ENCODE measurements at regions not wholly inside any gene's neighbourhood (a gene's known extent, or its start where the extent isn't known, plus 50 kb on each side); places are given as distances from the start of the nearest gene placed in this dataset.

DNA sequence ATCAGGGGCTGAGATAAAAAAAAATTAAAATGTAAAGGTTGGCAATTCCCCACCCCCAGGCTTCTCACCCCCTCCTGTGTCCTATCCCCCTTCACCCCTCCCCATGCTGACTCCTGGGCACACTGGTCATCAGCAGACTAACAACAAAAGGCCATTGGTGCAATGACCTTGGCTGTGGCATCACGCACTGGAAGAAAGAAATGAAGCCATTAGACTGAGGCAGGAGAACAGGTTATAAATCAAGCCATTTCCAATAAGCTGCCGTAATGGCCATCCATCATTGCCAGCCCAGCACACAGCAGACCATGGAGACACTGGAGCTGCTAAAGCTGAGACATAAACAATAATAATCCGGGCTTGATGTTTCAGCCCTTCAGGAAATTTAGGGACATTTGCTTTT, 342.4 kb upstream of the ETAA1 start:
- no peak for DNase-seq

DNA sequence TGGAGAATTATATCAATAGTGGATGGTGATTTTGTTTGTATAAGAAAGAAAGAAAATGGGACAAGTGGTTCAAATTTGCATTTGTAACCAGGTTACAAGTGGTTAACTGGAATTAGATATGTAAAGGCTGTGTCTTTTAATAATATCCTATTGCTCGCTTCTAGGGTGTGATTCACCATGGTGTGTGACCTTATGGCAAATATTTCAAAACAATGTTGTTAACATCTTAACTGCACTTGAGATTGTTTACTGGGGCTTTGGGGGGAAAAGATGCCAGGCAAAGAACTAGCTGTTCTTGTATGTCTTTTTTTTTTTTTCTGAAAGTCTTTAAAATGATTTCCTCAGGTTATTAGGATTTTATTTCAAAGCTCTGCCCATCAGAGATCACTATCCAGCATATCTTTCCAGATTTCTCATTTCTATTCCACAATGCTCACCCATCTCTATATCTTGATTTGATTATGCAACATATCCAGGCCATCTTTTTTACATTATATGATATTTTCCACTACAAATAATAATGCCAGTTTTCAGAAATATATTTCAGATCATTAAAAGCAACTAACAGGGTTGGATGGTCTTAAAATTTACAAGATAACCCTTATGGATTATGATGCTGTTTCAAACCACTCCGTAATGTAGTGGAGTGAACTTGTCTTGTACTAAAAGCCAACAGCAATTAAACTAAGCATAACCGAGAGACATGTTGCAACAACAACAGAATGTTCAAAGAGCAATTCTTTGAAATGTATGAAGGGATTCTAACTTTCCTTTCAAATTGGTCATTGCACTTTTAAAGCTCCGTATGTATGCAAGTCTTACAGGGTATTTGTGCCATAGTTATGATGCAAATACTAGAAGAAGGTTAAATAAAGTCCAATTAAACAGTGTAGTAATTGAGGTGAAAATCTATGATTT, 341.5 kb upstream of the ETAA1 start:
- no peak for DNase-seq

DNA sequence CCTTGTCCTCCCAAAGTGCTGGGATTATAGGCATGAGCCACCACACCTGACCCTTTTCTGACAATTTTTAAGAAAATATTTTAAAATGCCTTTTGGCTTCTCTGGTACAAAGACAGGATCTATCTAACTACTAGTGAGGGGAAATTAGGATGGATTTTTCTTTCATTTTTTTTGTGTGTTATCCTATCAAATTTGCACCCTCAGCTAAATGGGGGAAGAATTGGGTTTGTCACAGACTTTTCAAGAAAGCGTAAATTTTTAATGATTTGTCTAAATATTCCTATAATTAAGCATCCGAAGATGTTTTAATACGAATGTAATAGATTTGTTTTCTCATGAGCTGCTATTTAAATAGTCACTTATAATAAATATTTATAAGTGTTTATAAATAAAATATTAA, 340.0 kb upstream of the ETAA1 start:
- no peak for DNase-seq

DNA sequence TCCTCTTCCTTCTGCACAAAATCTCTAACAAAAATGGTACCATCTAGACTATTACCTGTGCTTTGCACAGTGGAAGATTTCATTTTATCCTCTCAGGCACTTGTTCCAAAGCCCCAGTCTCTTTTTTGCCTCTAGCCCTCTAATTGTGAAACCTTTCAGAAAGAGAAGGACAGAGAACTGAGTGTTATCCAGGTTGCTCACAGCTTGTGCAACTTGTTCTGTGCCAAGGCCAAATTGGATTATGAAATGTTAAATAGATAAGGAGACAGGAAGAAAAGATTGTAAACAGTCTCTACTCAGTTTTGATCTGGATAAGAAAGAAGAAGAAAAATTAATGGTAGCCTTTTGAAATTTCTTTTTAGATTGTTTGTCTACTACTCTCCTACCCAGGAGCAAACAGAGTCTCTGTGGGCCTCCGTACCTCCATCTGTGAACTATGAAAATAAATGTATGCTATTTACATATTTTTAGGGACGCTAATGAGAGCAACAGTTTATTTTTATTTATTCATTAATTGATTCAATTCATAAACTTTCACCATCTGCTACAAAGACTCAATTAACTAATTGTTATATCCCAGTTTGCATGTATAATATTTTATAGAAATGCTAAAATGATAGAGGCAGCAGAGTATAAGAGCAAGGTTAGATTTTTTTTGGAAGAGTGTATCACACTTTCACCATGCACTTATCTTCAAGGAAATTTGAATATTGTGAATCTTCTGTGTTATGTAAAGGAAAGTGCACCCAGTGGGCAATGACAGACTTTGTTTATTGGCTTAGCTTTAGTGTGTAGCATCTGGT, 339.0 kb upstream of the ETAA1 start:
- no peak for DNase-seq

DNA sequence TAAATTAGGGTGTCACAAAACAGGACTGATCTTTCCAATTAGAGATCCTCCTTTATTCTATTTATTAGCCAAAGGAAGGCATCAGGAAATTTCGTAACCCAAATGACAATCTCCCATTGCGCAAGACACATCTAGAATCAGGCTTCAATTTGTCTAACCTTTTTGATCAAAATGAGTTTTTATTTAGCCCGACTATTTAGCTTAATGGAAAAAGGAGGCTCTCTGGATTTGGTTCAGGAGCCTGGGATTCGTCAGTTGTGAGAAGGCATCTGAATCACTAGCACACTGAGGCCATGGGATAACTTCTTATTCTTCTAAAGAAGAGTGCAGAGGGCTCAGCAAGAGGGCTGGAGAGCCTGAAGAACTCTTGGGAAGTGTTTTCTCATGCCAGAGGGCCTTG, 332.1 kb upstream of the ETAA1 start:
- no peak for DNase-seq

DNA sequence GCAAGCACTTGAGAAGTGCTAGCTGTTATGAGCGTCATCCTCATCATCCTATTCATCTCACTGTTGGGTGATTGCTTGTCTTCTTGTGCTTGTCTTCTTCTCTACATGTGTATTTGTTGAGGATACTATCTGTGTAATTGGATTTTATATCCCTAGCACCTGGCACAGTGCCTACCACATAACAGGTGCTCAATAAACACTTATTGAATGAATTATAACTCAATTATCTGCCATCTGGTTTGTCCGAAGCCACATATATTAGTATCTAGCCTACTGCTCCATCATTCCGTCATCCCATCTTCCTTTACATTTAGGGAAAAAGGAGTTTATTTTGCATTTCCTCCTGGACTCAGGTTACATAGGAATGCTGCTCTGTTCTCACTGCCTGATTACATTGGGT, 330.4 kb upstream of the ETAA1 start:
- no peak for DNase-seq

DNA sequence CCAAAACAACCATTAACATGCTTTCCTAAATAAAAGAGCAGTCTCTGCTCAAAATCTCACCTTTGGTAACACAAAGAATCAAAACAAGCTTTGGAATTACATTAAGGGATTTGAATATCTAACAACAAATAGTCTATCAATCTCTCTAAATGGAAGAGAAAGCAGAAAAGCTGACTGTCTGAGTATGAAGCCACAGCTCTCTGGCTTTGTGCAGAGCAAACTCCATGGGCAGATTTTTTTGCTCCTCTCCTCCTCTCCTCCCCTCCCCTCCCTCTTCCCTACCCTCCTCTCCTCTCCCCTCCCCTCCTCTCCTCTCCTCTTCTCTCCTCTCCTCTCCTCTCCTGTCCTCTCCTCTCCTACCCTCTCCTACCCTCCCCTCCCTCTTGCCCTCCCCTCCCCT, 329.5 kb upstream of the ETAA1 start:
- no peak for DNase-seq

DNA sequence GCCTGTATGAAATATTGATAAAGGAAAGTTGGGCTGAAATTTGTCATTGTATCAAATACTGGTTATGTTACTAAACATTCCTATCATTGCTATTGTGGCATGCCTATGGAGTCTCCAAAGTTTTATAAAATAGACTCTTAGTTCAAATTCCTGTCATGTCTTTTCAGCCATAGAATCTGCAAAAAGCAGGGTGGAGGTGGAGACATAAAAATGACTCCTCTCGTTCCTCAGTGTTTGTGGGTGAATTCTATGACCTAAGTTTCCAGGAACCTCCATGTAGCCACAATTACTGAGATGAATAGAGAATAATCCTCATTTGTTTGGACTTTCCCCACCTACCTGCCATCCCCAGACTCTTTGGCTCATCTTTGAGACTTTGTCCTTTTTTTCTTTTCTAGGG, 326.3 kb upstream of the ETAA1 start:
- no peak for DNase-seq

DNA sequence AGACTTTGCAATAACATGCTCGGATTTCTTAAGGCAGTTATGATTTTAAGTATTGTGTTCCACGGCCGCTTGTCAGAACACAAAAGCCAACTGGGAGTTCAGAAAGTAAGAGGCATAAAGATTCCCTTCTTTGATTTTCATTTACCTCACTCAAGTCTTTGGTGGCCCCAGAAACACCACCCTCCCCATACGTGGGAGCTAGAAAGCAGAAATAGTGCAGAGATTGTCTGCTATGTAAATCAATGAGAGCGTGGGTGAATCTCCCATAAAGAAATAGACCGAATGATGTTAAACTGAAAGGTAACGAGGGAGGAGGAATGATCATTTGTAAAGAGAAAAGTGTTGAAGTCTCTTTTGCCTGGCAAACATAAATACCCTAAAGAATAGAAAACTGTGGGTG, 322.1 kb upstream of the ETAA1 start:
- no peak for DNase-seq

DNA sequence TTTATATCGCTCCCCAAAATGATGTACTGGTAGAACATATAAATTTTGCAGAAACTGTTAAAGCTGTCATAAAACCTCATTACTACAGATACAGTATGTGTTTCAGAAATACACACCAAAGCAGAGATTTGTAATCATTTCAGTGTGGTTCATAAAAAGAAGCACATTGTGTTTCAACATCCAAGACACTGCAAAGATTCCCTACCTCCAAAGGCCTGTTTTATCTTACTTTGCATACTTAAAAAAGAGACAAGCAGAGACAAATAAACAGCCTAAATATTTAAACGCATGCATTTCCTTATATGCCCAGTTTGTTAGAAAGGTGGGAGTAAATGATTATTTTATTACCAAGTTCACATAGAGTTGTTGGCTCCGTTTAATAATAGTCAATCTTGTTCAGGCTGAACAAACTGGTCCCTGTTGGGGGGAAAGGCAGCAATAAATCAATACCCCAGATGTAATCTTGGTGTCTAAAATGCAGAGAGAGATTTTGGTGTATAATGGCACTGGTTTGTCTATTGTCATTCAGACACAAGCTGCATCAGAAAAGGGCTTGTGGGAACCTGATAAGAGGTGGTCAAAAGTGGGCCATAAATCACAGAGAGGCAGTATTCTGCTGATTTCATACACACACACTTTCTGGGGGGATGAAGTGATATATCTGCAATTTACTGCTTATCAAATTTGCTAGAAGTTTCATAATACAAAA, 321.4 kb upstream of the ETAA1 start:
- DNase-seq: no peak

DNA sequence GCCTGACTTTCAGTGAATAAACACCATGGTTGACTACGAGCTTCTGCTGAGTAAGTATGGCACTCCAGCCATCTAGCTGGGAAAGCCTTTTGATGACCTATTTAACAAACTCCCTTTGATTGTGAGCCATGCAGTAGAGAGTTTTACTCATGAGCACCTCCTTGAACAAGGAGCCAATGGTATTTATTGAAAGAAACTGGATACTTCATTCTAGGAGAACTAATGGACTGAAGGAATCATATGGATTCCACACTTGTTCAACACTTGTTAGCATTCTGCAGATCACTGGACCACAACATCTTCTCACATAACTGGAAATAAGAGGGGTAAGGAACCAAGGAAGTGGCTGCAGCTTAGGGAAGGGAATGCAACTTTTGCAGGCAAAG, 320.9 kb upstream of the ETAA1 start:
- no peak for DNase-seq

DNA sequence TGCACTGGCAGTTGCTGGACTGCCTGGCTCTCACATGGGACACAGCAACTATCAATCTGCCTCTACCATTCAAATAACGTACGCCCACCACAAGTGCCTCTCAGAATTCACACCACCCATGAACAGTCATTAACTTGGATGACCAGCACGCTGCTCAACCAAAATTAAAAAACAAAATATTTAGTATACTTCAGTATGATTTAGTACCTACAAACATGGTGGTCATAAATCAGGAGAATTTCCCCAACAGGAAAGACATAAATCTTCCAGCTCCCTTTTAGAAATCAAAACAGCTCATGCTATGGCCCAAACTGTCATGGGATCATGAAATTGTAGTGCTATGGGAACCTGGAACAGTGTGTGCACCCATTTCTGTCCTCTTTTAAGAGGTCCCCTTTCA, 317.4 kb upstream of the ETAA1 start:
- DNase-seq: no peak

DNA sequence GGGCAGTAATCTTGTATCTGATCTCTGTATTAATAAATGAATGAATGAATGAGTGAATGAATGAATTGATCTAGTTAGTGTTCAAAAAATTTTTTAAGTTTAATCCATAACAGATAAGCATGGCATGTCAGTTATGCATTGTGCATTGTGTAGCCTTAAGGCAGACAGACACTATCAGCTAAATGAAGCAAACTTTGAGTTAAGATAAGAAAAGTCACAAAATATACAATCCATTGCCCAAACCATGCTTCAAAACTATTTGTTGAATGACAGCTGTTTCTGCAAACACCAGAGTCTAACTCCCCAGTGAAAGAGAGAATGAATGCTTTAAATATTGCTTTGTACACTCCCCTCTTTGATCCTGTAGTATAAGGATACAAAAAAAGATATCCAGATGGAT, 314.3 kb upstream of the ETAA1 start:
- DNase-seq: no peak

DNA sequence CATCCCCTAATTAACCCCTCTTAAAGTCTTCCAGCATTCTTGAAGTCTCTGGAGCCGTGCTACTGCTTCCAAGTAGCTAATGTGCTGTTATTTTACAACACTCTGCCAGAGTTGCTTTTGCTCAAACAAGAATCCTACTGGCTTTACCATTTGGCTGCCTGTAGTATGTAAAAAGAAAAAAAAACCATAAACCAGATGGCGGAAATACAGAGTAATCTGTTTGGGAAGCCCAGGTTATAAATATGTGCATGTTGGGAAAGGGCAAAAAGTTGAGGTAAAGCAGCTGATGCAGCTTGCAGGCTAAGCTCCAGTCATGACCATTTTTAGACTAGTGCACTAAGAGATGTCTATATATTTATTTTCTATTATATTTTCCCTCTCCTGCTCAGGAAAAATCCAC, 313.2 kb upstream of the ETAA1 start:
- no peak for DNase-seq

DNA sequence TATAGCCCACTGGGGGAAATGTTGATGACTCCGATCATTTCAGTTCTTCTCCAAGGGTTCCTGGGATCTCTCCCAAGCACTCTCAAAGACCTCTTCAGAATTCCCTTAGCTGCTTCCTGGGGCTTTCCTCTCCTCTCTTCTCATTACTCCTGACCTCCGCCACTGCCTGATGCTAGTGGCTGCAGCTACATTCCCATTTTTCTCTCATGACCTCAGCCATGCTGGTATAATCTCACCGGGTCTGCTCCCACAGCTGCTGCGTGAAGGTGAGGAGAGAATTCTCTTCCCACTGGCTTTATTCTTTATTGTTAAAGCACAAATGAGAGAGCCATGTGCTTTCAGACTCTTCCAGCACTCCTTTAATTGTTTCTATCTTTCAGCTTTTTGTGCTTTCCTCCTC, 312.0 kb upstream of the ETAA1 start:
- DNase-seq: no peak

DNA sequence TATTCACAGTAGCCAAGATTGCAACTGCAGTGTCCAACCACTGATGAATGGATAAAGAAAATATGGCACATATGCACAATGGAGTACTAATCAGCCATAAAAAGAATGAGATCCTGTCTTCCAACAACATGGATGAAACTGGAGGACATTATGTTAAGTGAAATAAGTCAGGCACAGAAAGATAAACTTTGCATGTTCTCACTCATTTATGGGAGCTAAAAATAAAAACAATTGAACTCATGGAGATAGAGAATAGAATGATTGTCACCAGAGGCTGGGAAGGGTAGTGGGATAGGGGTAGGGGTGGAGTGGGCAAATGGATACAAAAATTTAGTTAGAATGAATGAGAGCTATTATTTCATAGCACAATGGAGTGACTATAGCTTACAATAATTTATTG, 305.5 kb upstream of the ETAA1 start:
- no peak for DNase-seq

DNA sequence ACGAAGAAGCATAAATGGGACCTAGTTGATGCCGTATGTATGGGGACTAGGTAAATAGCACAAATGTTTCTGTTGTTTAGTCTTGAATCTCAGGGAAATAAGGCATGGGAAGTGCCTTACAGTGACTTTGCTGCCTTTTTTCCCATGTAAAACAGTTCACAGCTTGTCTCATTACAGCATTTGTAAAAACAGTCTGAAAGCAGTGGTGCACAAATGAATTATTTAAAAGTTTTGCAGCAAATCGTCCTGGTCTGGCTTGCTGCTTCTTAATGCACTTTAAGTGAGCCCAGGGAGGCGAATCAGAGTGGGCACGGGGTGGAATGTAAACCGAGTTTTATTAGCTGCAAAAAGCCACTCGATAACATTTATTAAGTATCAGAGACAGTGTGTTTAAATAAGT, 302.0 kb upstream of the ETAA1 start:
- DNase-seq: no peak

DNA sequence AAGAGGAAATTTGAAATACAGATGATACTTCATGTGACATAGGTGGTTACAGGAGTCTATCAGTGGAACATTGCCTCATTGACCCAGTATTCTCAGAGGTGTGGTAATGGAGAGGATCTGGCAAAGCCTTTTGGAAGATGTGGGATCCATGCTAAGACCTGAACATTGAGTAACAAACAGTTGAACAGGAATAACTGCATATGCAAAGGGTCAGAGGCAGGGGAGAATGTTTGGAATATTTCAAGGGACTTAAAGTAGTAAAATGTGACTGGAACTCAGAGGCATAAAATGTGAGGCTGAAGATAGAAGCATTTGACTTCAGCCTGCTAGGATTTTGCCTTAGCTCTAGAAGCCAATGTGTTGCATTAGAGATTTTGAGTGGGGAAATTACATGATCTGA, 300.2 kb upstream of the ETAA1 start:
- no peak for DNase-seq

DNA sequence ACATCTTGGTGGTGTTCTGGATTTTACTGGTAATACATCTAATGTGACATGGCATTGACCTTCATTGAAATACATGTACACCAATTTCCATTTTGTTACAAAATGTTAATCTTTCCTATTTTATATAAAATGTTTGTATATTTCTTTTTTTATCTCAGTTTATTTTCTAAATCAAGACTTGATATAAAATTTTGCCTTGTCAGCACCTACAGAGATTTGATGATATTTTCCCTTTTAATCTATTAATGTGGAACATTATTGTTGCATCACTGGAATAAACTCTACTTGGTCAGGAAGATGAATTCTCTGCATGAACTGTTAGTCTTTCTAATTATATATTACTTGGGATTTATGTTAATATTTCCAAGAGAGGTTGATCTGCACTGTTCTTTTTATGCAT, 294.0 kb upstream of the ETAA1 start:
- no peak for DNase-seq

DNA sequence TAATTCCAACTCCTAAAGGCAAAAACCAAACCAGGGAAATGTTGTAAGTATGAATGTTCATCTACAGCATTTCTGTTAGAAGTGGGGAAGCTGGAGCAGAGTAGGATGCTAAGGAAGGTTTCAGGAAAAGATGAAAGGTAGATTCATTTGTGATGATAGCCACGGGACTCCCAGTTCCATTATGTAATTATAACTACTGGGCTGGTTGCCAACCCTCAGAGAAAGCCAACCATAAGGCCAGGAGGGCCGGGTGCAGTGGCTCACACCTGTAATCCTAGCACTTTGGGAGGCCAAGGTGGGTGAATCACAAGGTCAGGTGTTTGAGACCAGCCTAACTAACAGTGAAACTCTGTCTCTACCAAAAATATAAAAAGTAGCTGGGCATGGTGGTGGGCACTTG, 288.9 kb upstream of the ETAA1 start:
- DNase-seq: no peak

DNA sequence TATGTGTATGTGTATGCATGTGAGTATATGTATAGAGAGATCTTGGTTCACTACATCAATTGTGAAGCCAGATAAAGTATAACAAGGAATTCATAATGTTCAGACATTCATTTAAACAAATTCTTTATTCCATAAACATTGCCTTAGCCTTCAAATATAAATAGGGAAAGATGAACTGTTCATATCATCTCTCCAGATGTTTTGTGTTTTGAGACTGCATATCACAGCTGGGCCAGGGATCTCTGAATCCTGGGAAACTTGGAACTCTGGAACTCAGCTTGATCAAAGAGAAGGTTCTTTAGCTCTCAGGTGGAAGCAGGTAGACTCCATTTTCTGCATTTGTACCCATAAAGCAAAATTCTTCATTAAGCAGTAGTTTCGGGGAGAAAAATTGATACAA, 272.6 kb upstream of the ETAA1 start:
- no peak for DNase-seq

DNA sequence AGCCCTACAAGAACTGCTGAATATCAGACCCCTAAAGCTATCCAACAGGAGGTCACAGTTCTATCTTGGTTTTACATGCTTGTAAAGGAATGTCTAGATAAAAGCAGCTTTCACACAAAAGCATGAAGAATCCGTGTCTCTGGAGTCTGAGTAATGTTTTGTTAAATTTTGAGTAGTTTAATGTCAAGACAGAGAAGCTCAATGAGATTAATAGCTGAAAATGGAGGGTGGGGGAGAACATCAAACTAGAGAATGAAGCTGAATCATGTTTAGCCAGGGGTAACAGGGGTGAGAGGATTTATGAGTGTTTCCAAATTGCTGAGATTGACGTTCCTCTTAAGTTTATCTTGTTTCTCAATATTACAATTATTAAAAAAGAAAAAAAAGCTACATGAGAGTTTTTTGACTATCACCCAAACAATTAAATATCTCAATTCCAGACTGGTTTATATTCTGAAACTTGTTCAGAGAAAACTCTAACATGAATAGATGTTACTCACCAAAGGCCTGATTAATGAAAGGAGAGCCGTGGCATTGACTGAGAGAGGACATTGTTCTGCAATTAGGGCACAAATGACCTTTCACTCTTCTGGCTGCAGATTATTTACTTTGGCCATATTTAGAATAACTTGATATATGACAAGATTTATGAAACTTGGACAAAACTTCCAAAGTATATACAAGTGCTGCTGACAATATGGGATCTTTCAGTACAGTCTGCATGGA, 266.4 kb upstream of the ETAA1 start:
- DNase-seq: no peak

DNA sequence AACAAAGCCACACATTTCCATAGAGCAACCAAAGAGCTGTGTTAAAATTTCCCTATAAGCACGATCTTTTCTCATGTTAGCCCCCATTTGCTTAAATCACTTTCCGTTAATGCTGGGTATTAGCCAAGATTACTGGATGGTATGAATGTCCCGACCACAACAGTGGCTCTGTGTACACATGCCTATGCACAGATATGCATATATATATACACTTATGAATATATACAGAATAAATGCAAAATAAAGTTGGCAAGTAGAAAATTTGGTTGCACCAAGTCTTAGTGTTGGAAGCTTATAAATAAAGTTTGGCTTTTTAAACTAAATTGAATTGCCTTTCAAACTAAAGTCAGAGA, 265.9 kb upstream of the ETAA1 start:
- no peak for DNase-seq

All from midbrain (tissue), 1 donor.